Stimulated activated CD4-positive, alpha-beta T cell treated with anti-CD3 and anti-CD28 coated beads, Interleukin-15, amount 100 ng/mL, for 48 hours (primary cell): ENCODE measurements at regions not wholly inside any gene's neighbourhood (a gene's known extent, or its start where the extent isn't known, plus 50 kb on each side); places are given as distances from the start of the nearest gene placed in this dataset.
"Not testable (repeated sequence)": the region's sequence is repeated elsewhere in the genome, so short reads cannot be mapped to it uniquely, and the experiment has no call there.

Source experiments
- DNase-seq, 2 donors: peaks; one replicate each; pipeline ENCODE4 v3.0.0-alpha.2; 2020; ENCODE audit warnings: low read depth in 2 of 2

GRCh38 chr1:67528141-67528540, 97.9 kb upstream of the SERBP1 start:
- DNase-seq, result no peak

GRCh38 chr1:67530071-67530470, 99.9 kb upstream of the SERBP1 start:
- no peak for DNase-seq

- DNase-seq, result no peak
These were observed 102.4 kb upstream of the SERBP1 start for GRCh38 chr1:67532452-67533216.

GRCh38 chr1:67534627-67535065, 104.4 kb upstream of the SERBP1 start:
- no peak for DNase-seq

- peak; percentile 20 to 56 for DNase-seq
These were observed 105.3 kb upstream of the SERBP1 start for GRCh38 chr1:67535474-67535873.

- DNase-seq, result no peak
These were observed 106.9 kb upstream of the SERBP1 start for GRCh38 chr1:67536957-67537666.

- DNase-seq, result no peak
These were observed 107.4 kb upstream of the SERBP1 start for GRCh38 chr1:67537667-67538018.

GRCh38 chr1:67540025-67540732, 110.0 kb upstream of the SERBP1 start:
- no peak for DNase-seq

- DNase-seq, result no peak
These were observed 110.5 kb upstream of the SERBP1 start for GRCh38 chr1:67540733-67541125.

- DNase-seq, result no peak
These were observed 112.5 kb upstream of the SERBP1 start for GRCh38 chr1:67542747-67543146.

GRCh38 chr1:67544921-67545320, 114.7 kb upstream of the SERBP1 start:
- no peak for DNase-seq

- no peak for DNase-seq
These were observed 115.2 kb upstream of the SERBP1 start for GRCh38 chr1:67545364-67545763.

GRCh38 chr1:67551375-67551774, 121.2 kb upstream of the SERBP1 start:
- no peak for DNase-seq

GRCh38 chr1:67552336-67552759, 122.1 kb upstream of the SERBP1 start:
- no peak for DNase-seq

GRCh38 chr1:67554204-67554603, 124.0 kb upstream of the SERBP1 start:
- DNase-seq, result not testable (repeated sequence)

GRCh38 chr1:67555461-67556296, 125.5 kb upstream of the SERBP1 start:
- DNase-seq, result no peak

GRCh38 chr1:67556297-67556900, 126.2 kb upstream of the SERBP1 start:
- no peak for DNase-seq

GRCh38 chr1:67557696-67558448, 127.1 kb upstream of the GADD45A start:
- no peak for DNase-seq

GRCh38 chr1:67558449-67559193, 126.4 kb upstream of the GADD45A start:
- DNase-seq, result no peak

GRCh38 chr1:67559222-67559700, 125.7 kb upstream of the GADD45A start:
- no peak for DNase-seq
